Epithelial cell of esophagus (primary cell): ENCODE measurements at regions not wholly inside any gene's neighbourhood (a gene's known extent, or its start where the extent isn't known, plus 50 kb on each side); places are given as distances from the start of the nearest gene placed in this dataset.

Experiments
- DNase-seq: peaks from one replicate; pipeline ENCODE4 v3.0.0; 2010; ENCODE audit warnings: low read depth
- H3K4me3 ChIP-seq: 2 replicates; pipeline ENCODE4 v1.5.1; 2011; ENCODE audit warnings: mild to moderate bottlenecking, low read length, control low read depth
- CTCF ChIP-seq: IDR thresholded peaks from 2 replicates; pipeline ENCODE4 v1.5.1; 2011; ENCODE audit warnings: low read depth, mild to moderate bottlenecking, low read length, control low read depth, inconsistent platforms; ENCODE audit not compliant: insufficient read depth; ENCODE audit errors: missing control alignments

- no peak for TF ChIP-seq CTCF
- H3K4me3 ChIP-seq: no peak overlapping the region
- DNase-seq: no peak
Observed at GRCh38 chr5:53309653-53310052, 170.8 kb upstream of the FST start.

- DNase-seq: no peak
- no peak overlapping the region for H3K4me3 ChIP-seq
- no peak for TF ChIP-seq CTCF
Observed at GRCh38 chr5:53311681-53312080, 168.7 kb upstream of the FST start.

- DNase-seq: no peak
- no peak overlapping the region for H3K4me3 ChIP-seq
- TF ChIP-seq CTCF: no peak
Observed at GRCh38 chr5:53313145-53313544, 167.3 kb upstream of the FST start.

- peak; percentile 47 for TF ChIP-seq CTCF
- DNase-seq: peak; percentile 58
Observed at GRCh38 chr5:53318303-53318702, 162.1 kb upstream of the FST start.

GRCh38 chr5:53319315-53319714, 161.1 kb upstream of the FST start:
- no peak overlapping the region for H3K4me3 ChIP-seq
- DNase-seq: peak; percentile 98
- no peak for TF ChIP-seq CTCF

More at GRCh38 chr5:53318303-53318702, 162.1 kb upstream of the FST start:
- no peak overlapping the region for H3K4me3 ChIP-seq

GRCh38 chr5:53321073-53321472, 159.4 kb upstream of the FST start:
- no peak for TF ChIP-seq CTCF
- H3K4me3 ChIP-seq: no peak overlapping the region

GRCh38 chr5:53321721-53322120, 158.7 kb upstream of the FST start:
- no peak for DNase-seq
- TF ChIP-seq CTCF: no peak
- no peak overlapping the region for H3K4me3 ChIP-seq

More at GRCh38 chr5:53321073-53321472, 159.4 kb upstream of the FST start:
- DNase-seq: peak; percentile 58
